ENCODE measurements at regions not wholly inside any gene's neighbourhood (a gene's known extent, or its start where the extent isn't known, plus 50 kb on each side); places are given as distances from the start of the nearest gene placed in this dataset.

- Histone ChIP-seq H3K27me3 (ENCODE audit: control insufficient read depth in 2 of 2, insufficient read depth in 2 of 2, low read length in 2 of 2) (no peaks in the 10 kb centered on the region), H3K36me3 (replicated peaks in 1 of 2; ENCODE audit: control insufficient read depth in 1 of 2, insufficient read depth in 2 of 2, low read length in 2 of 2) (no peaks in the 10 kb centered on the region), H3K79me2 (ENCODE audit: insufficient read depth, low read length) (no peaks in the 10 kb centered on the region), H3K9me3 (replicated peaks in 1 of 2; ENCODE audit: control insufficient read depth in 1 of 2, insufficient read depth in 1 of 2, low read length in 2 of 2) (no peaks in the 10 kb centered on the region), H3K9ac (ENCODE audit: insufficient read depth, low read length, poor library complexity, severe bottlenecking) (no peak overlapping the region), H3K4me1 (ENCODE audit: control insufficient read depth in 1 of 2, insufficient read depth in 2 of 2, low read length in 2 of 2) (peaks cover 11 to 12% of the 10 kb centered on the region in 2 donors), H3K4me2 (replicated peaks; ENCODE audit: extremely low read depth, low read length, poor library complexity, severe bottlenecking) (no peak overlapping the region), H3K27ac (ENCODE audit: low read depth in 1 of 2, low read length in 2 of 2) (no peak overlapping the region), H4K20me1 (ENCODE audit: insufficient read depth, low read length) (no peaks in the 10 kb centered on the region), H2AFZ (ENCODE audit: insufficient read depth, low read depth, low read length, poor library complexity, severe bottlenecking) (no peak overlapping the region), H3K4me3 (replicated peaks in 1 of 3; ENCODE audit: low read depth in 2 of 3, low read length in 3 of 3) (no peak overlapping the region)
- DNase-seq, result no peak
- peaks cover 9 to 13% (median 9%) of the 10 kb centered on the region in 3 donors for H3K27me3 Mint-ChIP-seq (ENCODE audit: low read depth in 3 of 3)
- no peak overlapping the region for H3K4me3 Mint-ChIP-seq
- peaks cover 5% of the 10 kb centered on the region for H3K4me1 Mint-ChIP-seq
- H3K9me3 Mint-ChIP-seq, result peaks cover 0 to 3% (median 0%) of the 10 kb centered on the region in 7 donors
- TF ChIP-seq CTCF (IDR thresholded peaks at IDR 0.05), result no peak
- no peak overlapping the region for H3K27ac Mint-ChIP-seq
- no peaks in the 10 kb centered on the region for H3K36me3 Mint-ChIP-seq
- intact Hi-C loops (cut with micrococcal nuclease), result no loop called here
- WGBS (ENCODE audit: insufficient coverage), result 88% methylated on average over 6 of the region's 11 CpGs
Observed at GRCh38 chr1:34650800-34651199, 104.0 kb upstream of the GJB5 start.

GRCh38 chr1:34653110-34653509 is 101.7 kb upstream of the GJB5 start:
- Mint-ChIP-seq H3K9me3 (peaks cover 0 to 3% (median 0%) of the 10 kb centered on the region in 7 donors), H3K27ac (no peak overlapping the region), H3K36me3 (no peaks in the 10 kb centered on the region), H3K4me1 (peaks cover 5% of the 10 kb centered on the region), H3K27me3 (ENCODE audit: low read depth in 3 of 3) (peaks cover 5 to 6% (median 5%) of the 10 kb centered on the region in 3 donors), H3K4me3 (no peak overlapping the region)
- Histone ChIP-seq H2AFZ (ENCODE audit: insufficient read depth, low read depth, low read length, poor library complexity, severe bottlenecking) (no peak overlapping the region), H3K79me2 (ENCODE audit: insufficient read depth, low read length) (no peaks in the 10 kb centered on the region), H4K20me1 (ENCODE audit: insufficient read depth, low read length) (no peaks in the 10 kb centered on the region), H3K4me1 (ENCODE audit: control insufficient read depth in 1 of 2, insufficient read depth in 2 of 2, low read length in 2 of 2) (peaks cover 12% of the 10 kb centered on the region in 2 donors), H3K9ac (ENCODE audit: insufficient read depth, low read length, poor library complexity, severe bottlenecking) (no peak overlapping the region), H3K4me2 (replicated peaks; ENCODE audit: extremely low read depth, low read length, poor library complexity, severe bottlenecking) (no peak overlapping the region), H3K27ac (ENCODE audit: low read depth in 1 of 2, low read length in 2 of 2) (no peak overlapping the region), H3K36me3 (replicated peaks in 1 of 2; ENCODE audit: control insufficient read depth in 1 of 2, insufficient read depth in 2 of 2, low read length in 2 of 2) (no peaks in the 10 kb centered on the region), H3K27me3 (ENCODE audit: control insufficient read depth in 2 of 2, insufficient read depth in 2 of 2, low read length in 2 of 2) (no peaks in the 10 kb centered on the region), H3K4me3 (replicated peaks in 1 of 3; ENCODE audit: low read depth in 2 of 3, low read length in 3 of 3) (no peak overlapping the region), H3K9me3 (replicated peaks in 1 of 2; ENCODE audit: control insufficient read depth in 1 of 2, insufficient read depth in 1 of 2, low read length in 2 of 2) (no peaks in the 10 kb centered on the region)
- WGBS (ENCODE audit: insufficient coverage), result 88% methylated on average over 5 of the region's 7 CpGs
- no peak for DNase-seq
- intact Hi-C loops (cut with micrococcal nuclease), result no loop called here
- TF ChIP-seq CTCF (IDR thresholded peaks at IDR 0.05), result no peak
